ENCODE measurements at regions not wholly inside any gene's neighbourhood (a gene's known extent, or its start where the extent isn't known, plus 50 kb on each side); places are given as distances from the start of the nearest gene placed in this dataset.
"Not testable (repeated sequence)": the region's sequence is repeated elsewhere in the genome, so short reads cannot be mapped to it uniquely, and the experiment has no call there.

DNA sequence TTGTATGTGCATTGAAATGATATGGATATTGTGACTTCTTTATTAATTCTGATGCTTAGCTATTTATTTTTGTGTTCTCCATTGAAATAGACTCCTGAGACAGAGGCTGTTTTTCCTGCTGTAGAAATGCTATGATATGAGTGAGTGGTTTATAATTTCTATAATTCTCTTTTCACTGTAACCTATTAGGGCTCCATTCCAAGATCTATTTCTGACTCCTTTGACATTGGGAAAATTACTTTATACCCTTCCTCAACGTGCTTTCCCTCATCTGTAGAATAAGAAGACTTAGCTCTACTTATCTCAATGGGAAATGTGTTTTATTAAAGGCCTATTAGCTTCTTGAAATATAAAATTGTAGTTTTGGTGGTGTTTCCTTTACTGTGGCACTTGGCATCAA is 144.5 kb upstream of the RPRM start:
- DNase-seq (ENCODE audit: low read depth), result no peak

DNA sequence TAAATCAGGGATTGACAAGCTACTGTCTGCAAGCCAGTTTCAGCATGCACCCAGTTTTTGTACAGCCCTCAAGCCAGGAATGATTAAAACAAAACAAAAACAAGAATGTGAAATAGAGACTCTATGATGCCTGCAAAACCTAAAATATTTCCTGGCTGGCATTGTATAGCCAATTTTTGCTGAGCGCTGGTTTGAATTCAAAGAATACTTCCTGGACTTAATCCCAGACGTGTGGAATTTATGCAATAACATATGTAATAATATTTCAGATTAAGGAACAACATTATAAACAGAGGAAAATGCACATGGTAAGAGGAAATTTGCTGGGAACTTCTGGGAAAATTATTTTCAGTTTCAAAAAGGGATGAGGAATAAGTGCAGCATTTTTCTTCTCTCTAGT is 148.1 kb upstream of the RPRM start:
- no peak for DNase-seq (ENCODE audit: low read depth)

DNA sequence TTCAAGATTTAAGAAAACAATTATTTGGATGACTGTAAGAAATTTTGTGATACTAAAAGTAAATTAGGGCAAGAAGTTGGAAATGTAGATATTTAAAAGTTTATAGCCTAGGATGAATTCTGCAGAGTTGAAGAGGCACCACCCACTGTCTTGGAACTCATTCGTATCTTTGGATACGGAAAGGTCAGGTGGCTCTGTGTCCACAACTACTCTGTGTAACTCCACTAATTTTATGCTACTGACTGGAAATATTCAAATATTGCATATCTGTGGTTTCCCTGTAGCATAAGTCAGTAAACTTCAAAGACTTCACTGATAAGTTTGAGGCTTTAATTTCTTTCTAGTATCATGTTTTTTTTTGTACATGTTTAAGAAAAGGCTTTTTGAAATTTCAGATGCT is 156.9 kb upstream of the RPRM start:
- no peak for DNase-seq (ENCODE audit: low read depth)

DNA sequence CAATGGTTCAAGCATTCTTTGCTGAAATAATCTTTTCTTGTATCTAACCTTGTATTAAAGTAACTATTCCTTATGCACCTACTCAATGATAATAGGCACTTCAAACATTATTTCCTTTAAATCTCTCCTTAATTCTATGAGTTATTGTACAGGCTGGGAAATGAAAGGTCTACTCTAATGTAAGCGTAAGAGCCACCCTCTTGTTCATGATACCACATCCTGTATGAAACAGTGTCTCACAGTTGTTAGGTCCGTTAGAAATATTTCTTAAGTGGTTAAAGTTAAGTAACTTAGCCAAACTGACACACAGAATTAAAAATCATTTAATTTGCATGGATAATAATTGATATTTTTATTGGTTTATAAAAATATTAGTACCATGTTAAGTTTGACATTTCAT is 162.5 kb upstream of the RPRM start:
- no peak for DNase-seq (ENCODE audit: low read depth)

DNA sequence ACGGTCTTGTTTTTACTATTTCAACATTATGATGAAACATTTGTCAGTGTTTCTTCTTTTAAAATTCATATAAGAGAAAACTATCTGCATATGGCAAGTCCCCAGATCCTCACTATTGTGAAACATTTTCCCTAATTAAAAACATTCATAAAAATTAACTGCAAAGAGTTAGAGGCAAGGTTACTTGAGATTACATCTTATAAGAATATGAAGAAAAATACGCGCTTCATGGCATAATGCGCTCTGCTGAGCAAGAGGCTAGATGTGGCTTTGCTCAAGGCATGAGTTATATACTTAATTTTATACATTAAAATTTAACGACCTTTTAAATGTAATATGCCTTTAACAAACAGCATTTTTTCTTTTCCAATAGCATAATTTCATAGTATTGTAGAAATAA is 166.4 kb upstream of the RPRM start:
- no peak for DNase-seq (ENCODE audit: low read depth)

DNA sequence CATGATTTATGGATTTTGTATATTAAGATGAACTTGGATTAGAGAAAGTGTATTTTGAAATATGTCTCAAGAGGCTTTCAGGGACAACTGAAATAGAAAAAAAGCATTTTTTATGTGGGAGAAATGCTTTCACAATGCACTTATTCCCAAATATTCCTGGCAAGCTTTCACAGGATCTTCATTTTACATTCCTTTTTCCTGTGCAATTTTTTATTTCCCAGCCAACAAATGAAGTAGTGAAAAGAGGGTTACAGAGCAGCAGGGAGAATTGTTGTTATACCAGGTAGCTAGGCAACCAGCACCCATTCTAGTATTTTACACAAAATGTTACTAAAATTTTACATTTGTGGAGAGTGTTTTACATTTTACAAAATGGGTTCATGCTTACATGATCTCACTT is 167.0 kb upstream of the RPRM start:
- DNase-seq (ENCODE audit: low read depth), result no peak

DNA sequence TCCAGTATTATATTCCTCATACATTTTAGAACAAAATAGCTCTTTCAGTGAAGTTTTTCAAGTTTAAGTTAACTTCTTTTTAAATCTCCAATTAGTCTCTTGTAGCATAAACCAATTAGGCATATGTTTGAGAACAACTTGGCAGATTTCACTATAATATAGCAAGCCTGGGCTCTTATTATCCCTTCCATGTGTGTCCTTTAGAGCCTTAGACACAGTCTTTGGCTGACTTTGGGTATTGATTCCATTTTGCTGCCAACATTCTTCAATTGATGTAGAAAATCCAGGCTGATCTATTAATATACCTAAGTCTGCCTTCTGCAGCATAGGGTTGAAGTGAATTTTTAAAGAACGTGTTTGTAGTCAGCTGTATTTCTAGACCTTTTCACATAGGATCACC is 179.1 kb upstream of the RPRM start:
- DNase-seq (ENCODE audit: low read depth), result no peak

DNA sequence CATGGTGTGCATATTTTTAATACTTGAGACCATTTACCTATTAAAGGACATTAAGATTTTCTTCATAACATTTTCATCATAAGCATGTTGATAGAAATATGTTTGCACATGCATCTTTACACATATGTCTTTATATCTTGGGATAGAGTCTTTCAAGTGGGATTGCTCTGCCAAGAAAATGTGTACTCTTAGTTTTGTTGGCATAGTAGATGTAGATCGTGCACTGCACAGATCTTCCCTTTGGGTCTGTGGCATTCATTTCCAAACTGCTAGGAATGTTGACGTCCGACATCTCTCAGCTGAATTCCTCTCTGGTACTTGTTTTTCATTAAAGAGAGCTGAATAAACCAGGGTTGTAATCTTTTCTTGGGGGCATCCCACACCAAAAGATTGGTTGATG is 183.2 kb upstream of the RPRM start:
- DNase-seq (ENCODE audit: low read depth), result no peak

DNA sequence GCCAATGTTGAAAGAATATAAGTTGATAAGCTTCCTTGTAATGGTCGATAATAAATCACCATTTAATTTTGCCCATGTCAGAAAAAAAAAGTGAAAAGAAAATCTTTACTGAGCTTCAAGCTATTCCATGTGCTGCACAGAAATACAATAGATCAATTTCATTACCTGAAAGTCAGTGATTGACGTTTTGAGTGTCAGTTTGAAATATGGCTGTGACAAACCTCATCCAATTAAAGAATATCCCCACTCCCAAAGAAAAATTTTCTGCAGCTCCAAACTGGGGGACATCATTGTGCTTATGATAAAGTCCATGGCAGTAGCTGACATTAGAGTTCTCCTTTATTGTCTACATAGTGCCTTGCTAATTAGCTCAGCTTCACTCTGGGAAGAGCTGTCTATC is 184.8 kb upstream of the RPRM start:
- no peak for DNase-seq (ENCODE audit: low read depth)

DNA sequence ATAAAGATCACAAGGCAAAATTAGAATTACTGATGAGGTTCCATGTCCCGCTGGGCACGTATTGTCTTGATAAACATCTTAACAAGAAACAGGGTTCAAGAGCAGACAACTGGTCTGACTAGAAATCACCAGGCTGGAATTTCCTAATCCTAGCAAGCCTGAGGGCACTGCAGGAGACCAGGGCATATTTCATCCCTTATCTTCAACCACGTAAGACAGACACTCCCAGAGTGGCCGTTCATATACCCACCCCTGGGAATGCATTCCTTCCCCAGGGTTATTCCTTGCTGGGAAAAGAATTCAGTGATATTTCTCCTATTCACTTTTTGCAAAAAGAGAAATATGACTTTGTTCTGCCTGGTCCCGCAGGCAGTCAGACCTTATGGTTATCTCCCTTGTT is 185.4 kb upstream of the RPRM start:
- not testable (repeated sequence) for DNase-seq (ENCODE audit: low read depth)

DNA sequence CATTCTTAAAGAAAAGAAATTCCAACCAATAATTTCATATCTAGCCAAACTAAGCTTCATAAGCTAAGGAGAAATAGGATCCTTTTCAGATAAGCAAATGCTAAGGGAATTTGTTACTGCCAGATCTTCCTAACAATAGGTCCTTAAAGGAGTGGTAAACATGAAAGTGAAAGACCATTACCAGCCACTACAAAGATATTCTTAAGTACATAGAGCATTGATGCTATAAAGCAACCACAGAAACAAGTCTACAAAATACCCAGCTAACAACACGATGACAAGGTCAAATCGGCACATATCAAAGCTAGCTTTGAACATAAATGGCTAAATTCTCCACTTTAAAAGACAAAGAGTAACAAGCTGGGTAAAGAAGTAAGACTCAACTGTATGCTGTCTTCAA is 188.9 kb upstream of the RPRM start:
- no peak for DNase-seq (ENCODE audit: low read depth)

DNA sequence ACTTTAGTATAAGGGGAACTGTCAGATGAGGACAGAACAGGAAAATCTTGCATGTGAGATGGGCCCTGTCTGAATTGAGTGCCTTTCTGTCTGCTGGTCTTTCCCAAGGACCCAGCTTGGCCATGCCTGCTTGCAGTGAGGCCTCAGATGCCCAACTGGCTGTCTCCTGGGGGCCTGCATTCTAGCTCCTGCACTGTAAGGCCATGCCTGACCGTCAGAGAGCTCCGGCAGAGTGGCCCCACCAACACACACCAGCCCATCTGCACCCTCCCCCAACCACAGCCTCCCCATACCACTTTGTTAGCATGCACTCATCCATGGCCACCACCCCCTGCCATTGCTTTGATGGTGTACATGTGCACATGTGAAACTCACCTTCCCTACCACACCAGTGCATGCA is 190.4 kb upstream of the RPRM start:
- DNase-seq (ENCODE audit: low read depth), result no peak

DNA sequence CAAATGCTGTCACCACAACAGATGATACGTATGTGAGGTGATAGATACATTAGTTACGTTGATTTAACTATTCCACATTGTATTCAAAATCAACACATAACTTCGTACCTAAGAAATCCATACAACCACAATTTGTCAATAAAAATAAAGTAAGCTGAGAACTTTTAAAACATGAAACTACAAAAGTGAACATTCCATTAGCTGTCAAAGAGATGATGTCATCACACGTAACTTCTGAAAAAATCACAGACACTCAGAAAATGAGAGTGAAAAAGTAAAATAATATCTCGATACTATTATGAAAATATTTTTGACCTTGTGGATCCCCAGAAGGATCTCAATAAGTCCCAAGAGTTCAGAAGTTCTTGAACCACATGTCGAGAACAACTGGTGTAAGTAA is 161.6 kb upstream of the GALNT13 start:
- DNase-seq (ENCODE audit: low read depth), result no peak

DNA sequence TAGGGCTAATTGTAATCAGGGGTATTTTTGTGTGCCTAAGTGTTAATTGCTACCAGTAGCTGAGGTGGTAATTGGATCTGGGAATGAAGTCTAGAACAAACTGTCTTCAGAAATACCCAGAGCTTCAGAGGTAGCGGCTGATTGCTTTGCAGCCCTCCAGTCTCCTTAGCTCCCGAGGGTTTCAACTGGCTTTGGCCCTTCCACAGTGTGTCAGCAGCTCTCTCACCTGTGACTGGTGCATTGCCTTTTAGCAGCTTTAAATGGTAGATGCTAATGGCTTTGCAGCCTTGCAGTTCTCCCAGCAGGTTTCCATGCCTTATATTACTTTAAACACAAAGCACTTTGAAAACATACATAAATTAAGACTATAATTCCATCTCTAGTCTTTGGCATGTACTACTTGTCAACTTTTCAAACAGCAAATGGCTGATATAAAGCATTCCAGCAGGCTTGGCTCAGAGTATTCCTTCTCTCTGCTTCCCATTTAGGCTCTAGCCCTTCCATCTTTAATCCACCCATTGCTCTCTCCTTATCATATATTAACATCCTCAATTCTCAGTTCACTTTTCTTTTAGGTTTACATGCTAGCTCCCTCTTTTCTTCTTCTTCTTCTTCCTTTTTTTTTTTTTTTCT is 156.4 kb upstream of the GALNT13 start:
- DNase-seq (ENCODE audit: low read depth), result no peak

DNA sequence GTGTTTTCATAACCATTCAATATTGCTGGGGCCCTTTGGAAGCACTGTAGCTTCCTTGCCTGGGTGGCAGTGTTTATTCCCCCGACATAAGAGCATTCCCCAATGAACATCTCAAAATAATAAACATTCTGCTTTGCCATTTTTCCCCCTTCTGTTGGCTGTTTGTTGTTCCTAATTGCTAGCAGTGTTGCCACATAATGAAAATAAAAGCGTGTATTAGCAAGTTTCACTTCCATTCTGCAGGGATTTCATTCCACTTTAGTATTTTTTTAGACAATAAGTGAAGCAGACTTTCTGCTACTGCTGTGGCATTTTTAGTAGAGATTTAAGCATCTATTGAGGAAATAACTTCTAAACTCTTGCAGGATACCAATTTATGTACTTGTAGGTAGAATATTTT is 154.7 kb upstream of the GALNT13 start:
- no peak for DNase-seq (ENCODE audit: low read depth)

DNA sequence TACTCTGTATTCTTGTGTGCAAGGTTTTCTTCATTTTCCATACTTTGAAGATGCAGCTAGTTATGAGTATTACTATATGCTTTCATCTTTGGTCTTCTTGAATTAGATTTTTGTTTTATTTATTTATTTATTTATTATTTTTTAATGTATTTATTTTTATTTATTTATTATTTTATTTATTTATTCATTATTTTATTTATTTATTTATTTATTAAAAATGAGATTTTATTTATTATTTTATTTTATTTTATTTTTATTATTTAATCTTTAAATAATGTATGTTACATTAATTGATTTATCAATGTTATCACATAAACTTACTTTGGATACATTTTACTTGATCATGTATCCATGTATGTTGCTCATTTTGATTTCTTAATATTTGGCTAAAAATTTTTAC is 132.3 kb upstream of the GALNT13 start:
- no peak for DNase-seq (ENCODE audit: low read depth)

DNA sequence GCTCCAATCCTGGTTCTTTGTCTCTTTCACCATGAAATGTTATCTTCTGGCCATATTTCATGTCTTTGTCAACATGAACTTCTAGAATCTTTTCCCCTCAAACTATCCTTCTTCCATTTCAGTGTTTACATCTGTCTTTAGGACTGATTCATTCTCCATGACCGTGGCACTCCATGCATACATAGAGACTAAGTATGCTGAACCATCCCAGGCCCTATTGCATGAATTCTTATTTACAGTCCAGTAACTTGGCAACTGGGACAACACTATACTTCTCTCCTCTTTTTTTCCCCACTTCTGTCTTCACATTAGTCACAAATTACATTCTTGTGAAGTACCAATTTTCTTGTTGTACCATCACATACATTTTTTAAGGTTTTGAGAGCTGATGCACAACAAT is 109.8 kb upstream of the GALNT13 start:
- no peak for DNase-seq (ENCODE audit: low read depth)

DNA sequence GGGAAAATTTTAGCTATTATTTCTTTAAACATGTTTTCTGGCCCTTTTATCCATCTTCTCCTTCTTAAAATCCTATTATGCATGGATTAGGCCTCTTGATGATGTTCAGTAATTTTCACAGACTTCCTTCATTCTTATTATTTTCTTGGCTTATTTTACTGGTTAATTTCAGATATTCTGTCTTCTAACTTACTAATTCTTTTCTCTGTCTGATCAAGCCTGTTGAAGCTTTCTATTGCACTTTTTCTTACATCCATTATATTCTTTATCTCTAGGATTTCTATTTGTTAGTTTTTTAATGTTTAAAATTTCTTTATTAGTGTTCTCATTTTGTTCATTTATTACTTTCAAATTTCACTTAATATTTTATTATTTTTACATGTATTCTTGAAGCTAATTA is 105.3 kb upstream of the GALNT13 start:
- no peak for DNase-seq (ENCODE audit: low read depth)

DNA sequence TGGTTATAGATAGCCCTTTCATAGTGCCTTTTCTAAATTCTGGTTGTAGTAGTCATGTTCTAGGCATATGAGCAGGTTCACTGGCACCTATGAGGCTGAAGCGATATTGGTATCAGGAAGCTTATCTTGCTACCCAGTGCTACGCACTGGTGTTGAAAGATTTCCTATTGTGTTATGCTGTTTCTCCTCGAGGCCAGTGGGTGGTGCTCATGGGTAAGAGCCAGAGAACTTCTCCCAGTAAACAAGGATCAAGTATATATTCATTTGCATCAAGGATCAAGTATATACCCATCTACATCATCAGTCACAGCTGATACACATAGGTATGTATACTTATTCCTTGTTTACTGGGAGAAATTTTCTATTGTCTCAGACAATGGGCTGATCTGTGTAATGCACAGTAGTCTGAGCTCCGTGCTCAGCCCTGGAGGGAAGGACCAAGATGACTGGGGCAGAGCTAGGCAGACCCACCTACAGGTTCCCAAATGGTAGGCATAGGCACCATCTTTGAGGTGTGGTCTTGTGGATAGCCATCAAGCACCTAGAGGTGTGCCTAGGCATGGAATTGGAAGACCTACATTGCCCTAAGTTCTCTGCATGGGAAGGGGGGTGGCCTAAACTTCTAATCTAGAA is 101.2 kb upstream of the GALNT13 start:
- no peak for DNase-seq (ENCODE audit: low read depth)

DNA sequence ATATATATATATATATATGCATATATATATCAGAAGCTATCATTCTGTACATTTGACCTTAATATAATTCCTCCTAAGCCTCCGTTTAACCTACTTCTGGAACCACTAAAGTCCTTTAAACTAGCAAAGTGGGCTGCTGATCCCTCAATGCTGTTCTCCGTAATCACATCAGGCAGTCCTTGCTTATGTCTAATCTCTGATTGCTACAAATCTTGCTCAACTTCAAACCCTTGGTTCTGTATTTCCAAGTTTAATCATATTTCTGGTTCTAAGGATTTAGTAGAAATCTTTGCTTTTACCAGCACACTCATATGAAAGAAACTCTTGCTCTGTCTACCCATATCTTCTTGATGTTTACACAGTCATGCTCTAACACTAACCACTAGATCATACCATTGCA is 91.5 kb upstream of the GALNT13 start:
- no peak for DNase-seq (ENCODE audit: low read depth)

DNA sequence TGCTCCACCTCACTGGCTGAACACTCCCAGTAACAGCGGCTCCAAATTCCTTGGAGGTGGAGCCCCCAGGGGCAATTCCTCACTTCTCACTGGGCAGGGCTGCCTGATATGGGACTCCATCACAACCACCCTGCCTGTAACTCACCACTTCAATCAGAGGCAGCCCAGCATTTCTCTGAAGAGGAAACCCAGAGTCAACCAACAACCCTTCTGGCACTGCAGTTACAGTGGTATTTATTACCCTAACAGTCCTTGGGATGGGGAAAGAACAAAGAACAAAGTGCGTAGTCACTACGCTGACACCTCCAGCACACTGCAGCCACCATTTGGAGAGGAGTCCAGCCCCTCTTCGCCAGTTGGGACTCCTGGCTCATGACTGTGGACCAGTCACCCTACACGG is 85.7 kb upstream of the GALNT13 start:
- no peak for DNase-seq (ENCODE audit: low read depth)

DNA sequence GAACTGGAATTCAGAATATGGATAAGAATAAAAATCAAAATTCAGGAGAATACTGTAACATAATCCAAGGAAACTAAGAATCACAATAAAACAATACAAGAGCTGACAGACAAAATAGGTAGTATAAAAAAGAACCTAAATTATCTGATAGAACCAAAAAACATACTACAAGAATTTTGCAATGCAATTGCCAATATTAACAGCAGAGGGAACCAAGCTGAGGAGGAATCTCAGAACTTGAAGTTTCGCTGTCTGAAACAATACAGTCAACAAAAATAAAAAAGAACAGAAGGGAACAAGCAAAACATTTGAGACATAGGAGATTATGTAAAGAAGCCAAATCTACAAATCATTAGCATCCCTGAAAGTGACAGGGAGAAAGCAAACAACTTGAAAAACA is 84.1 kb upstream of the GALNT13 start:
- DNase-seq (ENCODE audit: low read depth), result no peak

DNA sequence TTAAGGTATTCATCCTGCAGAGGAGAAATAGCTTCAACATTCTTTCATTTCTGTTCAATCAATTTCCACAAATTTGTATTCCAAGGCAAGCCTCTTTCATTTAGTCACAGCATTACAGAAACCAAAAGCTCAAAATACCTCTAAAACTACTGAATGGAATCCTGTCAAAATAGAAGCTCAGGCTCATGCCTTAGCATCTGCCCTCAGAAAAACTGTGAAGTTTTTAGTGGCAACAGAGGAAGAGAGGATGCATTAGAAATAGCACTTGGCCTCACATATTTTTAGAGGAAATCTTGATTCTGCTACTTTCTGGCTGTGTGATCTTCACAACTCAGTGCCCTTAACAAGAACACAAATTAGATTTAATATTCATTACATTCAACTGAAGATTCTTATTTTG is 69.1 kb upstream of the GALNT13 start:
- no peak for DNase-seq (ENCODE audit: low read depth)

DNA sequence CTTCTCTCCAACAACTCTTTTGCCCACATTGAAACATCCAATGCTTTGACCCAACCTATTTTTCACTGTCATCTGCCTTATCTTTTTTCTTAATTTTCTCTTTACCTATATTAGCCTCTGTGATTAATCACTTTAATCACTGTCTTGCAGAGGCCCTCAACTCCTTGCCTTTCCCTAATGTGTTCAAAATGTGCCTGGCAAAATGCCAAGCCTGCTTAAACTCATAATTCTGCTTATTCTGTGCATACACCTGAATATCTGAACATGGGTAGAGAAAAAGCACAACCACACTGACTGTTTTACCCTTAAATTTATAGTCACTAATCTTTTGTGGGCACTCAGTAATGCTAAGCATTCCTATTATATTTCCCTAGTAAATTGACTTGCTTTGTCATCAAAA is 63.0 kb upstream of the GALNT13 start:
- no peak for DNase-seq (ENCODE audit: low read depth)

All from LHCN-M2 (cell line).